Upper lobe of left lung (tissue), 4 donors: ENCODE measurements at regions not wholly inside any gene's neighbourhood (a gene's known extent, or its start where the extent isn't known, plus 50 kb on each side); places are given as distances from the start of the nearest gene placed in this dataset.

Experiments
- CTCF ChIP-seq, 6 experiments: fragments of 450-650 bp in 4 of 6; fragments of 200-600 bp in 2 of 6; sonication (generic) in 2 of 6; IDR thresholded peaks; one replicate each; pipeline ENCODE4 v1.5.1; 2016 to 2019; ENCODE audit warnings: antibody characterized with exemption in 6 of 6
- EP300 ChIP-seq, 4 donors: sonication (generic); formaldehyde crosslinking; IDR thresholded peaks; one replicate each; pipeline ENCODE4 v1.5.1; 2017; ENCODE audit warnings: antibody characterized with exemption in 4 of 4, control low read depth in 2 of 4

- TF ChIP-seq CTCF (IDR thresholded peaks at IDR 0.05) (no peak), EP300 (IDR thresholded peaks at IDR 0.05) (no peak)
Observed at GRCh38 chr4:103425406-103425805, 227.3 kb upstream of the CENPE start.
